NT2/D1 (cell line): ENCODE measurements at regions not wholly inside any gene's neighbourhood (a gene's known extent, or its start where the extent isn't known, plus 50 kb on each side); places are given as distances from the start of the nearest gene placed in this dataset.

ENCODE experiments used
- SUZ12 ChIP-seq: IDR thresholded peaks from 2 replicates; pipeline ENCODE4 v1.6.1; 2011; ENCODE audit not compliant: insufficient read length, insufficient read depth; ENCODE audit errors: extremely low read depth
- YY1 ChIP-seq: IDR thresholded peaks from 2 replicates; pipeline ENCODE4 v1.6.1; 2011; ENCODE audit not compliant: insufficient read length, insufficient read depth

- no peak for TF ChIP-seq YY1
- no peak for TF ChIP-seq SUZ12
These were observed 97.1 kb upstream of the IRS2 start for GRCh38 chr13:109883181-109884180.
